ENCODE measurements at regions not wholly inside any gene's neighbourhood (a gene's known extent, or its start where the extent isn't known, plus 50 kb on each side); places are given as distances from the start of the nearest gene placed in this dataset.

DNA sequence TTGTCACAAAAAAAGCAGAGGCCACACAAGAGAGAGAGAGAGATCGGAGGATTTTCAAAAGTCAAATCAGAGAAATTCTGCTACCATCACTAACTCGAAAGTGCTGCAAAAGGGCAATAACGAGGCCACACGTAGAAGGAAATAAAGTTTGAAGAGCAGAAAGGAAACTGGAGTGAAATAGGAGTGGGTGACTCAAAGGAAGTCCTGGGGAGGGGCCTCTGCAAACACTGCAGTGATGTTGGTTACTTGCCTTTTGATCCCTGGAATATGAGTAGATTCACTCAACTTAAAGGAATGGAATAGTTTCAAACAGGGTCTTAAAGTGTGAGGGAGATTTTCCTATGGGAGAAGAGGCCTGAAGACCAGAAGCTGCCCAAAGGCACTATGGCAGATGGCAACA is 663.4 kb upstream of the LCORL start:
- no peaks in the 10 kb centered on the region for H3K27me3 ChIP-seq
- no peaks in the 10 kb centered on the region for H3K9me3 ChIP-seq (replicated peaks in 1 of 3)
- intact Hi-C loops (cut with DNase I) = loop anchor here in 1 of 2 donors (10.0 kb wide), 1 partner anchor 250 kb away; no protein-coding TSS in a partner anchor
- 72 to 79% (median 75%) methylated on average over 4 of the region's 4 CpGs for whole genome bisulfite sequencing, 4 donors
- H3K4me3 ChIP-seq = no peak overlapping the region
- H3K27ac ChIP-seq = no peak overlapping the region
- no peak for TF ChIP-seq POLR2A (IDR thresholded peaks at IDR 0.05)
- TF ChIP-seq, protein P1, sequence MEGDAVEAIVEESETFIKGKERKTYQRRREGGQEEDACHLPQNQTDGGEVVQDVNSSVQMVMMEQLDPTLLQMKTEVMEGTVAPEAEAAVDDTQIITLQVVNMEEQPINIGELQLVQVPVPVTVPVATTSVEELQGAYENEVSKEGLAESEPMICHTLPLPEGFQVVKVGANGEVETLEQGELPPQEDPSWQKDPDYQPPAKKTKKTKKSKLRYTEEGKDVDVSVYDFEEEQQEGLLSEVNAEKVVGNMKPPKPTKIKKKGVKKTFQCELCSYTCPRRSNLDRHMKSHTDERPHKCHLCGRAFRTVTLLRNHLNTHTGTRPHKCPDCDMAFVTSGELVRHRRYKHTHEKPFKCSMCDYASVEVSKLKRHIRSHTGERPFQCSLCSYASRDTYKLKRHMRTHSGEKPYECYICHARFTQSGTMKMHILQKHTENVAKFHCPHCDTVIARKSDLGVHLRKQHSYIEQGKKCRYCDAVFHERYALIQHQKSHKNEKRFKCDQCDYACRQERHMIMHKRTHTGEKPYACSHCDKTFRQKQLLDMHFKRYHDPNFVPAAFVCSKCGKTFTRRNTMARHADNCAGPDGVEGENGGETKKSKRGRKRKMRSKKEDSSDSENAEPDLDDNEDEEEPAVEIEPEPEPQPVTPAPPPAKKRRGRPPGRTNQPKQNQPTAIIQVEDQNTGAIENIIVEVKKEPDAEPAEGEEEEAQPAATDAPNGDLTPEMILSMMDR (IDR thresholded peaks at IDR 0.05) = no peak
- H3K36me3 ChIP-seq (replicated peaks in 1 of 2) = no peaks in the 10 kb centered on the region
- no peak for DNase-seq
- no peaks in the 10 kb centered on the region for H3K4me1 ChIP-seq (replicated peaks in 1 of 2)

DNA sequence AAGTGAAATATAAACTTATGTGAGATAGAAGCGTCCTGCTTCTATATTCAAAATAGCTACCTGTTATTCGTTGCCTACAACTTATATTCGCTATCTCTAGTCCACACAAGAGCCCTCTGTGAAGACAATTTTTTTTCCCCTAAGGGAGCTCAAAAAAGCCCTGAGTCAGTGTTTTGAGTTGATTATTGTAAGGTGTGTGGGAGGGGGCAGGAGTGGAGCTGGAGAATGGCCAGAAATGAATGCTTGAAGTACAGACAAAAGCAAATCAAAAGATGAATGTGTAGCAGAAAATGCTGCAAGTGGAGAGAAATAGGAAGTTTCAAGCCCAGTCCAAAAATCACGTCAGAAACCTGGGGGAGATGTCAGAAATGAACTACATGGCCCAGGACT is 655.0 kb upstream of the LCORL start:
- intact Hi-C loops (cut with DNase I) = no loop called here
- DNase-seq = no peak
- Histone ChIP-seq H3K4me1 (replicated peaks in 1 of 2) (no peaks in the 10 kb centered on the region), H3K27ac (no peak overlapping the region), H3K4me3 (no peak overlapping the region), H3K27me3 (no peaks in the 10 kb centered on the region), H3K9me3 (replicated peaks in 1 of 3) (no peaks in the 10 kb centered on the region), H3K36me3 (replicated peaks in 1 of 2) (no peaks in the 10 kb centered on the region)
- TF ChIP-seq POLR2A (IDR thresholded peaks at IDR 0.05) = no peak
- TF ChIP-seq, protein P1 (IDR thresholded peaks at IDR 0.05) = no peak
- 73 to 75% (median 74%) methylated on average over 4 of the region's 4 CpGs for WGBS, 4 donors

DNA sequence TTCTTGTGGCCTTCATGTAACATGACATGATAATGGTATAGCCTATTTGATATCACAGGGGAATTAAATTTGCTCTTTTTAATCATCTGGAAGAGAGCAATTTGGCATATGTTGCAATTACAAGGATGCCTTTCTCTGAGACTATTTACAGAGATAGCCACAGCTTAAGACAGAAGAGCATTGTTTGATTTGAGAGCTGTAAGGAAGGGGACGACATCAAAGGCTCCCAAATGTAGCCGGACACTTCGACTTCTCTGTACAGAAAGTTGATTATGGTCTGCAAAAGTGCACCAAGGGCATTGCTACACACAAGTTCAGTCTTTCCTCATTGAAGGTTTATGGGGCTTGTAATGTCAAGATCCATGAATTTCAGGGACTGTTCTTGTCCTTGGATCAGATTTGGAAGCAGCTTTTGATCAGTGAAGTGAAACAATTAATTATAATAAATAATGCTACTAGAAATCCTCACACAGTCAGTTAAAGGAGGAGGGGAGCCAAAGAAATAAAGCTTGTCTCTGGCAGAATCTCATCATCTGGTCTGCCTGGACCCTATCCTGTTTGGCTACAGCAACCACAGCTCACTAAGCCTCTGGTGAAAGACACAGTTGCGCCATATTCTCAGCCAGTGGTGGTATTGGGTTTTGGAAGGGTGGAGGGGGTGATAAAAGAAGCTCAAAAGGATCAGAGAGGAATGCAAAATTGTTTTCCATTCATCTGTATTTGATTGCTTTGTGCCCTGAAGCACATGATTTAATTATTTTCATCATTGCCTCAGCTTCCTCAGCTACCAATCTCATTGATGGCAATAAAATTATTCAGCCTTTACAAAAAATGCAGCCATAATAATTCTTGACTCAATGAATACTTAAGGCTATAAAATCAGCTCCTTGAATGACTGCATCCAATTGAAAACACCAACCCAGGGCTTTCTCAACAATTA is 654.3 kb upstream of the LCORL start:
- Histone ChIP-seq H3K27me3 (no peaks in the 10 kb centered on the region), H3K9me3 (replicated peaks in 1 of 3) (no peaks in the 10 kb centered on the region), H3K27ac (no peak overlapping the region), H3K4me3 (no peak overlapping the region), H3K4me1 (replicated peaks in 1 of 2) (no peaks in the 10 kb centered on the region), H3K36me3 (replicated peaks in 1 of 2) (no peaks in the 10 kb centered on the region)
- 60 to 67% (median 61%) methylated on average over 4 of the region's 4 CpGs for WGBS, 4 donors
- intact Hi-C loops (cut with DNase I) = no loop called here
- DNase-seq = no peak
- TF ChIP-seq, protein P1 (IDR thresholded peaks at IDR 0.05) = no peak
- TF ChIP-seq POLR2A (IDR thresholded peaks at IDR 0.05) = no peak

DNA sequence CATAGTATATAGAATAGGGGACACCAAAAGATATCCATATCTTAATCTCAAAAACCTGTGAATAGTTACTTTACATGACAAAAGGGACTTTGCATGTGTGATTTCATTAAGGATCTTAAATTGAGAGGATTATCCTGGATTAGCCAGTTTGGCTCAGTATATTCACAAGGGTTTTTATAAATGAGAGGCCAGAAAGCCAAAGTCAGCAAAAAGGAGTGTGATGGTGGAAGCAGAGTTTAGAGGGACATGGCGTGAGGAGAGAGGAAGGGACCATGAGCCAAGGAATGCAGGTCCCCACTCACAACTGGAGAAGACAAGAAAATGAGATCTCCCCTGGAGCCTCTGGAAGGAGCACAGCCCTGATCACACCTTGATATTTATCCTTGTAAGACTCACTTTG is 648.5 kb upstream of the LCORL start:
- DNase-seq = no peak
- intact Hi-C loops (cut with DNase I) = no loop called here
- Histone ChIP-seq H3K36me3 (replicated peaks in 1 of 2) (no peaks in the 10 kb centered on the region), H3K27me3 (no peaks in the 10 kb centered on the region), H3K9me3 (replicated peaks in 1 of 3) (no peaks in the 10 kb centered on the region), H3K27ac (no peak overlapping the region), H3K4me1 (replicated peaks in 1 of 2) (no peaks in the 10 kb centered on the region), H3K4me3 (no peak overlapping the region)
- TF ChIP-seq, protein P1 (IDR thresholded peaks at IDR 0.05) = no peak
- no peak for TF ChIP-seq POLR2A (IDR thresholded peaks at IDR 0.05)
- 70 to 96% (median 85%) methylated on average over 1 of the region's 1 CpG for WGBS, 4 donors

Measured in adrenal gland (tissue), 9 donors.